NCI-H460 (cell line): ENCODE measurements at regions not wholly inside any gene's neighbourhood (a gene's known extent, or its start where the extent isn't known, plus 50 kb on each side); places are given as distances from the start of the nearest gene placed in this dataset.
"Not testable (repeated sequence)": the region's sequence is repeated elsewhere in the genome, so short reads cannot be mapped to it uniquely, and the experiment has no call there.

Experiments
- DNase-seq: peaks from one replicate; pipeline ENCODE4 v3.0.0-alpha.2; 2016; ENCODE audit warnings: low read depth; ENCODE audit errors: extremely low read depth

- DNase-seq = no peak
Measured at GRCh38 chr1:101408212-101409042, 171.6 kb downstream of the S1PR1 start.

DNA sequence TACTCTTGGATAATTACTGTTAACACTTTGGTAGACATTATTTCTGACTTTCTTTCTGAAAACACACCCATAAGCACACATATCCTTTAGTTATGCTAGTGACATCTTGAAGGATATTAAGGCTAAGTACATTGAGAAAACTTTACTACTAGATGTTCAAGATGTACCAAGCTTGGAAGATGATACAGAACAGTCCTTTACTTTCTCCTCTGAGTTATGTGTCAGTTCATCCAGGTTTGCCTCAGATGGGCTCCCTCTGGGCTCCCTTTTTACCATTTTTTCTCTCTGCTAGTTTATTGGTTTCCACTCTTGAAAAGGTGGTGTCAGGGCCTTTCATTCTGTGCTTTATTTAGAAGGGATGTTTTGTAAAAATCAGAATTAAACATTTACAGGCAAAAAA, 172.3 kb downstream of the S1PR1 start:
- DNase-seq = no peak

- DNase-seq = no peak
Measured at GRCh38 chr1:101410048-101410878, 173.4 kb downstream of the S1PR1 start.

DNA sequence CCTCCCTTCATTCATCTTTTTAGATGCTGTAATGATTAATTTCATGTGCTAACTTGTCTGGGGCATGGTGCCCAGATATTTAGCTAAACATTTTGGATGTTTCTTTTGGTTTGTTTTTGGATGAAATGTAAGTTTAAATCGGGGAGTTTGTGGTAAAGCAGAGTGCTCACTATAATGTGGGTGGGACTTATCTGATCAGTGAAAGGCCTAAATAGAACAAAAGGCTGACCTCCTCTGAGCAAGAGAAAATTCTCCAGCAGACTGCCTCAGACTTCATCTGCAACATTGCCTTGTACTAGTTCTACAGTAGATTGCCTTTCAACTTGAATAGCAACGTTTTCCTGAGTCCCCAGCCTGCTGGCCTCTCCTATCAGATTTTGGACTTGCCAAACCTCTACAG, 183.6 kb downstream of the S1PR1 start:
- no peak for DNase-seq

- DNase-seq = not testable (repeated sequence)
Measured at GRCh38 chr1:101428083-101428482, 191.3 kb downstream of the S1PR1 start.

- no peak for DNase-seq
Measured at GRCh38 chr1:101428562-101428961, 191.7 kb downstream of the S1PR1 start.

GRCh38 chr1:101431956-101432510, 195.2 kb downstream of the S1PR1 start:
- DNase-seq = no peak

DNA sequence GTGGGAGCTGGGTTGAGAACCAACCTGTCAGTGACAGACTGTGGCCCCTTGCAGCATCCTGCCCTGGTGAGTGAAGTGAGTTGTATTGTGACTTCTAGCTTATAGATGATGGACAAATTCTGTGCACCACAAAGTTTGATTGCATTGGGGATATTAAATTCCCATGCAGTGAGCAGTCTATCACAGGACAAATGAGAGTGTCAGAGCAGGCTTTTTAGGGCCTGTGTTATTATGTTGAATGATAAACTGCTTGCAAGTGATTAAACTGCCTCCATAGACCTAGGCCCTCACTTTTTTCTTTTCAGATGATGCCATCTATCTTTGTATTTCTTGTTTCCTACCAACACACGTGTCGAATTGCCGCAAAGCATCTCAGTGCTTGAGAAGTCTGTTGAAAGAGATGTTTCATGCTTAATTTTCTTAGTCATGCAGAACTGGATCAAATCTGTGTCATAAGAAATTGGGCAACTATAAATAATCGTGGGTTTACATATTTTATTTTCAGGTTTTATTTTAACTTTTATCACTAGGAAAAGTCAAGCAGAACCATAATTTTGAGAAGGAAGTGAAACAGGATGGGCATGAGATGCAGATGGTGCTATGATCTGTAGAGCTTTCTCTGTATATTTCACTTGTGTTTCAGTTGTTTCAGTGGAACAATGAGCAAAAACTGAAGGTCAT, 199.2 kb downstream of the S1PR1 start:
- no peak for DNase-seq

DNA sequence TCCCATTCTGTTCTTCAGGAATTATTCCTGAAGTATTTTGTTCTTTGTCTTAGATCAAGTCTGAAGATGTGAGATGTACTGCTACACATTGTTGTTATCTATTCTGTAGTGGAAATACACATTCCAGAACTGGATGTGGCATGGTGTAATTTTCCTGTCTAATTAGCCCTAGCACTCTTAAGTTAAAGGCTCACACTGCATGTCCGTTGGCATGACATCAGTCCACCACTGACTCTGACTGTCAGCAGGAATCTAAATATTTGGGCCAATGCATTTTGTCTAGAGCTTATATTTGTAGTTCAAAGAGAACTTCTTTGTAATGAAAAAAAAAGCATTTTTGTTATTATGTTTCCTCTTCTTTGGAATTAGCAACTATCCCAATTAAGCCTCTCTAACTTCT, 201.0 kb downstream of the S1PR1 start:
- DNase-seq = no peak

DNA sequence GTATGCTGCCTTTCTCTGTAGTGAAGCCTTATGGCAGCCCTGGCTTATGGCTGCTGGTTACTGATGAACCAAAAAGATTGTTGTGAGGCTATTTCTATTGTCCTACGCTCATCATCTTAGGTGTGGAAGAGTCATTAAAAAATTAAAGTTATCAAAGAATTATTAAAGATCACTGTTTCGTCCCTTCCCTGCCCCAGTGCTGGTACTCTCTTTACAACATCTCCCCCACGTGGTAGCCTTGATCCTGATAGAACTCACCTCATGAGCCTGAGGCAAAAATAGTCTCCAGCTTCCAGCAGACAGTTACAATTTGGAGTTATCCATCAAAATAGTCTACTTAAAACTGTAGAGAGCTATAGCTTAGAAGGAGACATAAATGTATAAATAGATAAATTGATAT, 201.5 kb downstream of the S1PR1 start:
- no peak for DNase-seq

DNA sequence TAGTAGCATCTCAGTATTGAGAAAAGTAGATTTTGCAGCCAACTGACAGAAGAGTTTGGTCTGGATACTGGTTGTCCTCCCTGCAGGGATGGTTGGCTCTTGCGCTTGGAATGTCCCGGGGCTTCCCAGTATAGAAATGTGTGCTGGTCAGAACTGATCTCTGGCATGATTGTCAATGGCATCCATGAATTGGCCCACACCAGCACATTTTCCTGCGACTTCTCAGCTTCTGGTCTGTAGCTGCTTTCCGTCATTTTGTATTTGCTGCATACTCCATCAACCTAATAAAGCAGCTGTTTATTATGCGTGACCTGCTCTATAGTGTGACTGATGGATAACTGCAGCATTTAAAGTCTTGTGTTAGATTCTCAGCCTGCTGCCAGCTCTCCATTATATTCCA, 203.7 kb downstream of the S1PR1 start:
- no peak for DNase-seq

- DNase-seq = no peak
Measured at GRCh38 chr1:101444381-101444780, 207.6 kb downstream of the S1PR1 start.

DNA sequence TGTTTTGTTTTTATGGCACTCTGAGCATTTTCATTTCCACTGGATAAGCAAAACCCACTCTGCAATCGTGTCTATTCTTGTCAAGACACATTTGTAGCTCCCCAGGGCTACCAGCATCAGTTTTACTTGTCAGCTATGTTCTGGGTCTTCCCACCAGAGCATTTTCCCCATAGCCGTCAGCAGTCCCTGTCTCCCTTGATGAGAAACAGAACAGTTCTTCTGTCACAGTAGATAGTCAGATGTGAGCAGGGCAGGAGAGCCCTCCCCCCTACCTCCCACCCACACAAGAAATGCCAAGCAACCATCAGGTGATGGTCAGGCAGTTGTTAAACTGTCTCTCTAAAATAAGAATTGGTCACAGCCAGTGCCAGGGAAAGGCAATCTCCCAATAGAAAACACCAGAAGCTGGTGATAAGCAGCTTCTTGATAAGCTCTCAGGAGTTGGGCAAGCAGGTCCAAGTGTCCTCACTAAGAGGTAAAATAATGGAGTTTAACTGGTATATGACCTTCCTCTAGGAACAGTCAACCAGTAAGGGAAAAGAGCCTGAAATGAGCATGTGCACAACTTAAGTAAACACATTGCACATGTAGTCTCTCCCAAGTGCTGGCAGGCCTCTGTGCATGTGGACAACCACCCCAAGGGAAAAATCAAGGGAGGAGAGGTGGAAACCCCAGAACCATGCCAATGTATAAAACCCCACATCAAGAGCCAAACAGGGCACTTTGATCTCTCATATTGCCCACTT, 208.2 kb downstream of the S1PR1 start:
- DNase-seq = no peak

DNA sequence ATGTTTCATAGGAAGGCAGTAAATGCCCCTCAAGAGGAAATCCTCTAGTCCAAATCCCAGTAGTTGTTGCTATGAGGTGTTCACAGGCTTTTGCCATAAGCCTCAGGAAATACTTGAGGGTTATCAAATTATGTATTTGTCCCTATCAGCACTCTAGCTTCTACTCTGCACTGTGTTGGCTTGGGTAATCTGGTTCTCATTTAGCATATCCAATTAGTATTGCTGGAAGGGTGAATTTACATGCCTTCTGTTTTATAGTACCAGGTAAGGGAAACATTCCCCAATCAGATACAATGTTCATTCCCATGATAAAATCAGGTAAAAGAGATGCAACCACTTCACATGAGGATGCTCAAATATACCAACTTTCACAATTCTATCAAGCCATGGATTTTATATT, 211.2 kb downstream of the S1PR1 start:
- DNase-seq = no peak

- DNase-seq = not testable (repeated sequence)
Measured at GRCh38 chr1:101450691-101451090, 213.9 kb downstream of the S1PR1 start.

- DNase-seq = no peak
Measured at GRCh38 chr1:101451888-101452287, 215.1 kb downstream of the S1PR1 start.

- no peak for DNase-seq
Measured at GRCh38 chr1:101452825-101453224, 216.0 kb downstream of the S1PR1 start.

GRCh38 chr1:101453844-101454243, 217.0 kb downstream of the S1PR1 start:
- no peak for DNase-seq

DNA sequence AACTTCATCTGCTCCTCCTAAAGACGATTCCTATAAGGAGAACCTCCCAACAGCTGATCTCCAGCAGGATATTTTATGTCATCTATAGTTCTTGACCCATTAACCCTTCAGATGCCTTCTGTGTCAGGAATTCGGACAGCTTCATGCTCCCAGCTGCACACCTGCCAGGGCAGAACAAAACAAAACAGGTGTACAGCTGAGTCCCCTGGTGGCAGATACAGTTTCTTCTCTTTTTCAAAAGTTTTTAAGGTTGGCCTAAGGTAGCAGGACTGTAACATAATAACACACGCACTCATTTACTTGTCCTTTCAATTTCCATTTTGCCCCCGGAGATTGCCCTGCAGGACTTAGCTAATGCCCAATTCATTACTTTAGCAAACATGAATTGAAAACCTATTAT, 218.3 kb downstream of the S1PR1 start:
- no peak for DNase-seq

- DNase-seq = no peak
Measured at GRCh38 chr1:101460739-101461138, 223.9 kb downstream of the S1PR1 start.
